ENCODE measurements at regions not wholly inside any gene's neighbourhood (a gene's known extent, or its start where the extent isn't known, plus 50 kb on each side); places are given as distances from the start of the nearest gene placed in this dataset.

GRCh38 chr10:61099756-61100155 lies 155.8 kb upstream of the RHOBTB1 start:
- Histone ChIP-seq H3K4me2 (ENCODE audit: insufficient read depth, low read length, poor library complexity, severe bottlenecking) (no peak overlapping the region), H3K4me1 (ENCODE audit: control insufficient read depth in 2 of 2, insufficient read depth in 1 of 2, low read depth in 1 of 2, low read length in 2 of 2) (no peaks in the 10 kb centered on the region)

GRCh38 chr10:61098966-61099365 lies 155.0 kb upstream of the RHOBTB1 start:
- whole genome bisulfite sequencing, 2 donors (ENCODE audit: extremely low coverage in 2 of 2, insufficient read length in 2 of 2, insufficient replicate concordance in 1 of 2), result no CpG with 5 or more reads among the region's 1 CpG
- Histone ChIP-seq H2BK12ac (ENCODE audit: low read length) (no peak overlapping the region), H4K91ac (ENCODE audit: low read depth, low read length, poor library complexity) (no peak overlapping the region), H3K4ac (ENCODE audit: low read length) (no peak overlapping the region), H3K9me3 (replicated peaks in 1 of 2; ENCODE audit: control insufficient read depth in 2 of 2, insufficient read depth in 1 of 2, low read depth in 1 of 2, low read length in 2 of 2) (no peaks in the 10 kb centered on the region), H3K36me3 (replicated peaks in 1 of 2; ENCODE audit: control insufficient read depth in 2 of 2, insufficient read depth in 2 of 2, low read length in 2 of 2) (no peaks in the 10 kb centered on the region), H2BK5ac (ENCODE audit: low read length) (no peak overlapping the region), H3K4me2 (ENCODE audit: insufficient read depth, low read length, poor library complexity, severe bottlenecking) (no peak overlapping the region), H3K79me1 (ENCODE audit: low read depth, low read length) (no peaks in the 10 kb centered on the region), H2AFZ (ENCODE audit: low read length) (no peak overlapping the region), H3K4me3 (ENCODE audit: low read length in 2 of 2) (no peak overlapping the region), H3K27me3 (ENCODE audit: control insufficient read depth in 3 of 3, insufficient read depth in 3 of 3, low read depth in 1 of 3, low read length in 3 of 3) (no peaks in the 10 kb centered on the region), H2AK5ac (ENCODE audit: low read depth, low read length) (no peak overlapping the region), H3K18ac (ENCODE audit: low read length) (no peak overlapping the region), H4K8ac (ENCODE audit: low read depth, low read length) (no peak overlapping the region), H3K27ac (replicated peaks; ENCODE audit: low read length) (no peak overlapping the region), H3K23ac (ENCODE audit: low read depth, low read length, poor library complexity) (no peak overlapping the region), H3K4me1 (ENCODE audit: control insufficient read depth in 2 of 2, insufficient read depth in 1 of 2, low read depth in 1 of 2, low read length in 2 of 2) (no peaks in the 10 kb centered on the region), H2BK120ac (ENCODE audit: low read depth, low read length) (no peak overlapping the region), H2BK15ac (ENCODE audit: low read length) (no peak overlapping the region), H3K14ac (ENCODE audit: low read length) (no peak overlapping the region), H3K9ac (ENCODE audit: low read depth, low read length, poor library complexity) (no peak overlapping the region)
- DNase-seq (ENCODE audit: low spot score), result no peak

More at GRCh38 chr10:61099756-61100155, 155.8 kb upstream of the RHOBTB1 start:
- Histone ChIP-seq H2BK15ac (ENCODE audit: low read length) (no peak overlapping the region), H3K27me3 (ENCODE audit: control insufficient read depth in 3 of 3, insufficient read depth in 3 of 3, low read depth in 1 of 3, low read length in 3 of 3) (no peaks in the 10 kb centered on the region), H2BK5ac (ENCODE audit: low read length) (no peak overlapping the region), H3K9me3 (replicated peaks in 1 of 2; ENCODE audit: control insufficient read depth in 2 of 2, insufficient read depth in 1 of 2, low read depth in 1 of 2, low read length in 2 of 2) (no peaks in the 10 kb centered on the region), H3K27ac (replicated peaks; ENCODE audit: low read length) (no peak overlapping the region), H3K79me1 (ENCODE audit: low read depth, low read length) (no peaks in the 10 kb centered on the region), H4K91ac (ENCODE audit: low read depth, low read length, poor library complexity) (no peak overlapping the region), H3K36me3 (replicated peaks in 1 of 2; ENCODE audit: control insufficient read depth in 2 of 2, insufficient read depth in 2 of 2, low read length in 2 of 2) (no peaks in the 10 kb centered on the region), H2BK12ac (ENCODE audit: low read length) (no peak overlapping the region), H2AK5ac (ENCODE audit: low read depth, low read length) (no peak overlapping the region), H4K8ac (ENCODE audit: low read depth, low read length) (no peak overlapping the region), H3K9ac (ENCODE audit: low read depth, low read length, poor library complexity) (no peak overlapping the region), H3K23ac (ENCODE audit: low read depth, low read length, poor library complexity) (no peak overlapping the region), H3K4me3 (ENCODE audit: low read length in 2 of 2) (no peak overlapping the region), H2AFZ (ENCODE audit: low read length) (no peak overlapping the region), H3K18ac (ENCODE audit: low read length) (no peak overlapping the region), H2BK120ac (ENCODE audit: low read depth, low read length) (no peak overlapping the region), H3K14ac (ENCODE audit: low read length) (no peak overlapping the region), H3K4ac (ENCODE audit: low read length) (no peak overlapping the region)
- WGBS, 2 donors (ENCODE audit: extremely low coverage in 2 of 2, insufficient read length in 2 of 2, insufficient replicate concordance in 1 of 2), result no CpG with 5 or more reads among the region's 4 CpGs
- no peak for DNase-seq (ENCODE audit: low spot score)

- Histone ChIP-seq H3K27ac (replicated peaks; ENCODE audit: low read length) (no peak overlapping the region), H3K79me1 (ENCODE audit: low read depth, low read length) (no peaks in the 10 kb centered on the region), H2AFZ (ENCODE audit: low read length) (no peak overlapping the region), H4K8ac (ENCODE audit: low read depth, low read length) (no peak overlapping the region), H3K27me3 (ENCODE audit: control insufficient read depth in 3 of 3, insufficient read depth in 3 of 3, low read depth in 1 of 3, low read length in 3 of 3) (no peaks in the 10 kb centered on the region), H2BK15ac (ENCODE audit: low read length) (no peak overlapping the region), H2BK120ac (ENCODE audit: low read depth, low read length) (no peak overlapping the region), H2BK5ac (ENCODE audit: low read length) (no peak overlapping the region), H4K91ac (ENCODE audit: low read depth, low read length, poor library complexity) (no peak overlapping the region), H3K4me2 (ENCODE audit: insufficient read depth, low read length, poor library complexity, severe bottlenecking) (no peak overlapping the region), H3K4me1 (ENCODE audit: control insufficient read depth in 2 of 2, insufficient read depth in 1 of 2, low read depth in 1 of 2, low read length in 2 of 2) (no peaks in the 10 kb centered on the region), H2BK12ac (ENCODE audit: low read length) (no peak overlapping the region), H2AK5ac (ENCODE audit: low read depth, low read length) (no peak overlapping the region), H3K4ac (ENCODE audit: low read length) (no peak overlapping the region), H3K9me3 (replicated peaks in 1 of 2; ENCODE audit: control insufficient read depth in 2 of 2, insufficient read depth in 1 of 2, low read depth in 1 of 2, low read length in 2 of 2) (no peaks in the 10 kb centered on the region), H3K36me3 (replicated peaks in 1 of 2; ENCODE audit: control insufficient read depth in 2 of 2, insufficient read depth in 2 of 2, low read length in 2 of 2) (no peaks in the 10 kb centered on the region), H3K18ac (ENCODE audit: low read length) (no peak overlapping the region), H3K9ac (ENCODE audit: low read depth, low read length, poor library complexity) (no peak overlapping the region), H3K23ac (ENCODE audit: low read depth, low read length, poor library complexity) (no peak overlapping the region), H3K14ac (ENCODE audit: low read length) (no peak overlapping the region), H3K4me3 (ENCODE audit: low read length in 2 of 2) (no peak overlapping the region)
- DNase-seq (ENCODE audit: low spot score), result no peak
- WGBS, 2 donors (ENCODE audit: extremely low coverage in 2 of 2, insufficient read length in 2 of 2, insufficient replicate concordance in 1 of 2), result no CpG with 5 or more reads among the region's 1 CpG
Measured at GRCh38 chr10:61097026-61097425, 153.0 kb upstream of the RHOBTB1 start.

- no peak overlapping the region for H3K23ac ChIP-seq (ENCODE audit: low read depth, low read length, poor library complexity)
- DNase-seq (ENCODE audit: low spot score), result no peak
- H2BK15ac ChIP-seq (ENCODE audit: low read length), result no peak overlapping the region
- no peak overlapping the region for H4K8ac ChIP-seq (ENCODE audit: low read depth, low read length)
- no peaks in the 10 kb centered on the region for H3K9me3 ChIP-seq (replicated peaks in 1 of 2; ENCODE audit: control insufficient read depth in 2 of 2, insufficient read depth in 1 of 2, low read depth in 1 of 2, low read length in 2 of 2)
- H2AFZ ChIP-seq (ENCODE audit: low read length), result no peak overlapping the region
- no peaks in the 10 kb centered on the region for H3K79me1 ChIP-seq (ENCODE audit: low read depth, low read length)
- H3K14ac ChIP-seq (ENCODE audit: low read length), result no peak overlapping the region
- no peaks in the 10 kb centered on the region for H3K27me3 ChIP-seq (ENCODE audit: control insufficient read depth in 3 of 3, insufficient read depth in 3 of 3, low read depth in 1 of 3, low read length in 3 of 3)
- H3K4me2 ChIP-seq (ENCODE audit: insufficient read depth, low read length, poor library complexity, severe bottlenecking), result no peak overlapping the region
- H2BK5ac ChIP-seq (ENCODE audit: low read length), result no peak overlapping the region
- no peak overlapping the region for H3K18ac ChIP-seq (ENCODE audit: low read length)
- H2BK120ac ChIP-seq (ENCODE audit: low read depth, low read length), result no peak overlapping the region
- H2BK12ac ChIP-seq (ENCODE audit: low read length), result no peak overlapping the region
- no peak overlapping the region for H2AK5ac ChIP-seq (ENCODE audit: low read depth, low read length)
- no CpG with 5 or more reads among the region's 1 CpG for WGBS, 2 donors (ENCODE audit: extremely low coverage in 2 of 2, insufficient read length in 2 of 2, insufficient replicate concordance in 1 of 2)
- H4K91ac ChIP-seq (ENCODE audit: low read depth, low read length, poor library complexity), result no peak overlapping the region
- H3K9ac ChIP-seq (ENCODE audit: low read depth, low read length, poor library complexity), result no peak overlapping the region
- H3K4me3 ChIP-seq (ENCODE audit: low read length in 2 of 2), result no peak overlapping the region
- H3K4me1 ChIP-seq (ENCODE audit: control insufficient read depth in 2 of 2, insufficient read depth in 1 of 2, low read depth in 1 of 2, low read length in 2 of 2), result no peaks in the 10 kb centered on the region
- H3K27ac ChIP-seq (replicated peaks; ENCODE audit: low read length), result no peak overlapping the region
- no peak overlapping the region for H3K4ac ChIP-seq (ENCODE audit: low read length)
- H3K36me3 ChIP-seq (replicated peaks in 1 of 2; ENCODE audit: control insufficient read depth in 2 of 2, insufficient read depth in 2 of 2, low read length in 2 of 2), result no peaks in the 10 kb centered on the region
Measured at GRCh38 chr10:61096056-61096455, 152.1 kb upstream of the RHOBTB1 start.
